A172 (cell line): ENCODE measurements at regions not wholly inside any gene's neighbourhood (a gene's known extent, or its start where the extent isn't known, plus 50 kb on each side); places are given as distances from the start of the nearest gene placed in this dataset.
"Not testable (repeated sequence)": the region's sequence is repeated elsewhere in the genome, so short reads cannot be mapped to it uniquely, and the experiment has no call there.

ENCODE experiments used
- DNase-seq: peaks from one replicate; pipeline ENCODE4 v3.0.0-alpha.2; 2015; ENCODE audit warnings: low spot score

DNA sequence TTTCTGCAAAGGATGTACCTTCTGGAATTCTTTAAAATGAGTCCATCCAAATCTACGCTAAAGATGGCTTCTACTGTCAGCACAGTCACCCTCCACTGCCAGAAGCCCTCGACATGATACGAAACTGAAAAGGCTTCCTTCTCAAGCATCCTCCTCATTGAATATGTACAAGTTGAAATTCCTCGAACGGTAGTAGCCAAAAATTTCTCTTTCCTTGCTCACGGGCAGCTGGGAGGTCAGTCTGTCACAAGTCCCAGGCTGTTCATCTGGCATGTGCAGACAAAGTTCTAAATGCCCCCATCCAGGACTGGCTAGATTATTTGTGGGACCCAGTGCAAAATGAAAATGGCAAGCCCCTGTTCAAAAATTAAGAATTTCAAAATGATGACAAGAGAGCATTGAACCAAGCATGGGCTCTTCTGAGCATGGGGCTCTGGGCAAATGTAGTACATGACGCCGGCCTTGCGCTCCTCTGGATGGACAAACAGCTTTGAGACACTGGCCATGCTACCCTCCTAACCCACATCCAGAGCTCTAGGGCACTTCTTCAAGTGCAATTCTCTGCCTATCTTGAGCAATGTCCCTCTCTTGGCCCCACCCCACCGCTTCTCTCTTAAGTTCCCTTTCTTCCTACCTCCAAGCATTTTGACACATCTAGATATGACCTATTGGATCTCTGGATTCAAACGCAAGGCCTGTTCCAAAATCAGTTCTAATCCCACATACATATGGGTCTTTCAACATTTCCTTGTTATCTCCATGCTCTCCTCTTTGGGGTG lies 78.9 kb upstream of the FLT1 start:
- no peak for DNase-seq

DNA sequence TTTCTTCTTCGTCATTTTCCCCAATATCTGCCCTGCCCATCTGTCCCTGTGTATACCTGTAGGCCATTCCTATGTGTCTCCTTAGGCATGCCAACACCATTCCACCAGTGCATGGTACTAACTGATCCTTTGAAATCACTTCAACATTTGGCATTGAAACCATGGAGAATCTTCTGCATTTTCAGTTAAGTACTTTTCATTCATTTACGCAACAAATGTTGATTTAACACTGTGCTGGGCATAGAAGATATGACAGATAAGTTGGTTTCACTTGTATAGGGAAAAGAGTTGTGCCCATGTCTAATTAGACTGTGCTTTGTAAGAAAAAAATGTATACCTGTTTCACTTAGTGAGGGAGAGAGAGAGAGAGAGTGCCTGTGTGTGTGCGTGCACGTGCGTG lies 77.9 kb upstream of the FLT1 start:
- DNase-seq = no peak

GRCh38 chr13:28570356-28570755 lies 75.4 kb upstream of the FLT1 start:
- DNase-seq = not testable (repeated sequence)

- no peak for DNase-seq
Measured at GRCh38 chr13:28569886-28570285, 75.0 kb upstream of the FLT1 start.

DNA sequence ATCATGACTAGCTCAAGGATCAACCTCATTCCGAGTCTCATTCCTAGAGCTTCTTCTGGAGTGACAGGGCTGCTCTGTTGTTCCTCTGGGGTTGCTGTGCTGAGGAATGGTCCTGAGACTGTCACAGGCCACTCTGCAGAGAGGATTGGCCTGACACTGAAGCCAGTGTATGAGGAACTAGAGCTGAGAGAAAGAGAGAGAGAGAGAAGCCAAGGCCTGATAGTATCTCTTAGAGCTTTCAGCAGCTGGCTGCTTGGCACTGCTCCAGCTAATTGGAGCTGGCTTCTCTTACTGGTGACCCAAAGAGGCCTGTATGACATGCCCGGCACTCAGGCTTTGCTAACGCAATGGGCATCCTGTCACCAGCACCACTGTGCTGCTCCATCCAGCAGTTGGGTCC lies 73.4 kb upstream of the FLT1 start:
- DNase-seq = no peak

- no peak for DNase-seq
Measured at GRCh38 chr13:28566891-28567290, 72.0 kb upstream of the FLT1 start.

GRCh38 chr13:28566283-28566682 lies 71.4 kb upstream of the FLT1 start:
- DNase-seq = no peak

DNA sequence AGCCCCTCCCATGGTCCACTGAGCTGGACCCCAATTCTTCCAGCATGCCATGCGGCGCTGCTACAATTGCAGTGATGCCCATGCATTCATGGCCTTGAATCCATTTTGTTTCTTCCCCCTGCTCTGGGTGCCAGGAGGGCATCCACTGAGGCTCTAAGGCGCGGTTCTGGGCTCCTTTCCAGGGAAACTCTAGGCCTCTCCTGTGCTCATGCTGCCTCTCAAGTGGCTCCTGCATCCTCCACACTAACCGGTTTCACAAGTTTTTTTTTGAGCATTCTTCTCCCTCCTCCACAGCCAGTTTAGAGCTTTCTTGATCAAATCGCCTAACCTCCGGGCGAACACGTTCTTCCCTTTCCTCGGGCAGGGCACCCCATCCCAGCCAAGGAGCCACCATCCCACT lies 69.1 kb upstream of the FLT1 start:
- DNase-seq = no peak

GRCh38 chr13:28563609-28564008 lies 68.7 kb upstream of the FLT1 start:
- DNase-seq = no peak

- no peak for DNase-seq
Measured at GRCh38 chr13:28560612-28561011, 65.7 kb upstream of the FLT1 start.

DNA sequence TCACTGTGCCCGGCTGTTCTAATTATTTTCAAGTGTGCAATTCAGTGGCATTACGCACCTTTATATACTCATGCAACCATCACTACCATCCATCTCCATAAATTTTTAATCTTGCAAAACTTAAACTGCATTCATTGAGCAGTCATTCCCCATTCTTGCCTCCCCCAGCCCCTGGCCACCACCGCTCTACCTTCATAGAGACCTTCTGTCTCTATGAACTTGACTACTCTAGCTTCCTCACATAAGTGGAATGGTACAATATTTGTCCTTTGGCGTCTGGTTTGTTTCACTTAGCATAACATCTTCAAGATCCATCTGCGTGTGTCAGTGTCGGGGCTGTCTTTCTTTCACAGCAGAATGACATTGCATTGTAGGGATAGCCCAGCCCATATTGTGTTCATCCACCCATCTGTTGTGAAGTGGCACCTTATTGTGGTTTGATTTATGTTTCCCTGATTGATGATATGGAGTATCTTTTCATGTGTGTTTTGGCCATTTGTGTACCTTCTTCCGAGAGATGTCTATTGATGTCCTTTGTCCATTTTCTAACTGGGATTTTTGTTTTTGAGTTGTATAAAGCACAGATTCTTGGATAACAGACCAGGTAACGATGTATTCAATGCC lies 64.8 kb upstream of the FLT1 start:
- no peak for DNase-seq

GRCh38 chr13:28558567-28558966 lies 63.6 kb upstream of the FLT1 start:
- no peak for DNase-seq

DNA sequence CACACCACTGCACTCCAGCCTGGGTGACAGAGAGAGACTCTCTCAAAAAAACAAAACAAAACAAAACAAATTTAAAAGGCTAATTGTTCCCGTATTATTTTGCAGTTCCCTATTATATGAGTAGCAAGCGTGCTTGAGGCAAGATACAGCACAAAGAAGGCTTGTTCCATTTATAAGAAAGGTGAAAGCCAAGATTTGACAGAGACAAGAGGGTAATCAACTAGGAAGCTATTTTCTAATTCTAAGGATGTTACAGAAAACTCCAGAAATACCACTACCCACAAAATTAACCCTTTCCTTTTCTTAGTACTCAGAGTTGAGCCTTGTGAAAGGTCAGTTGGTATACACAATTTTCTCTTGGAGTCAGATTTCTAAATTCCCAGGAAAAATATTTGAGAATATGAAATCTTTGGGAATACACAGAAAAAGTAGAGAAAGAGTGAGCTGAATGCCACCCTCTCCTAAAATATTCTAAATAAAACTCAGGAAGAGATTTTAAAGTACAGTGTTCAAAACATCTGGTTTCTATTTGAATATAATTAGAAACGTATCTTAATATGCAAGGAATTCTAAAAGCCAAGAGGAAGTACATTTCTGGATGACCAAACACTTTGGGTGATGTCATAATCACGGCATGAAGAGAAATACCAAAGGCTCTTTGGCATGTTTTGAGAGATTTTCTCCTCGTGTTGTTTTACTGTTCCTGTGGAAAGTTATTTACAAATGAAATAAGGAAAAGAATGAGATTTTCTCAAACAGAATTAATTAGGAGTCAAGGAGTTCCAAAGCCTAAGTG lies 63.0 kb upstream of the FLT1 start:
- peak; percentile 58 for DNase-seq

DNA sequence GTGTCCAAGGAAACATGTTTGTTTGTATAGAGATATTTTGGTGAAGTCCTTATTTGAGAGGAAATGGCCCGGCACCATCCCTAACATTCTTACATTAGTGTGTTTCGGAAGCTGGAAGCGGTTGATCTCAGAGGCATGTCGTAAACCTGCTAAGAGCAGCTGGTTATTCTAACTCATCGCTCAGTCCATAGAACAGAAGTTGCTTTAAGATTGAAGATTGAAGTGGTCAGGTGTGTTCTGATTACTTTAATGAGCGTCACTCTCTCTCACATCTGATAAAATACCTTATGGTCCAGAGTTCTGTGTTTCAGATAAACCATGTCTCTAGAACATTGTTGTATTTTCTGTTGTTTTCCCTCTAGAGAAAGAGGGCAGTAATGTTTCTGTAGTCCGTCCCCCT lies 60.2 kb upstream of the FLT1 start:
- DNase-seq = no peak

DNA sequence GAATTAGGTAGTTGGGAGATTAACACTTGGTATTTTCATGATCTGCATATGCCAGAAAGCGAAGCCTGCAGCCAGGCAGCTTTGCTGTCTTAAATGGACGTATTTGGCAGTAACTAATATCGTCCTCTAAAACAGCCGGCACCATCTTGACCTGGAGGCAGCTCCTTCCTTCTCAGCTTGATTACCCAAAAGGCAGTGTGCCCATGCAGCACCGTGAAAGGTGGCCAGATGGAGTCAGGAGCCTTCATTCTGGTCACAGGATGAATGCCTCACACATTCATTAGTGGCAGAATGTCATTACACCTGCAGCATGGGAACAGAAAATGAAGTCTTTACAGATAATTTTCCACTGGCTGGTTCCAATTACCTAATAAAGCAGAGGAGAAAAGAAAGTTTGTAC lies 59.0 kb upstream of the FLT1 start:
- no peak for DNase-seq

DNA sequence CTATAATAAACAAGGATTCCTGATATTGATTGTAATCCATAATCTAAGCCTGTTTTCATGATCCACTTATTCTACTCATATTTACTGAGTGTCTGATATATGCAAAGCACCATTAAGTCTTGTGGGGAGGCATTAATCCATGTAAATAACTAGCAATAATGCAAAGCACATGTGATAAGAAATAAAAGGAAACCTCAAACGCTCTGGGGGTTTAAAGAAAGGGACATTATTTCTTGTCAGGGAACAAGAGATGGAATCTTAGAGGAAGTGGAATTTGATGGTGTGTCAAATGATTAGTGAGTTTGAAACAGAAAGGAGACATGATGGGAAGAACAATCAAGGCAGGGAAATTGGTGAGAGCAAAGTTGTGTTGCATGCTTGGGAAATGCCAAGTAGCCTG lies 57.4 kb upstream of the FLT1 start:
- no peak for DNase-seq

DNA sequence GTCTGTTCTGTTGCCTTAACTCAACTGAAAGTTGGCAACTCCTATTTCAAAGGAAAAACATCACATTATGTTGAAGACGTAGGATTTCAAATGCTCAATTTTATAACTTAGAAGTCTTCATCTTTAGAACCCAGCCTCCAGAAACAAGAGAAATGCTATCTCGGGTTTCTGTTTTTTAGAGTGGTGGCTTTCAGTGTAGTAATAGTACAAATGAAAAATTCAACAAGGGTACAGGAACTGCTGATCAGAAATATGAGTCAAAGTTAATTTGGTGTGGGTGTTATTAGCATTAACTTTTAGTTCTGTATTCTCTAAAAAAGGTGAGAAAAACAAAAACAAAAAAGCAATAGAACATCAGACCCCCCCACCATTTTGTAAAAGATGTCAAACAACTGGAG lies 56.6 kb upstream of the FLT1 start:
- DNase-seq = no peak

- no peak for DNase-seq
Measured at GRCh38 chr13:28550721-28551497, 56.0 kb upstream of the FLT1 start.

DNA sequence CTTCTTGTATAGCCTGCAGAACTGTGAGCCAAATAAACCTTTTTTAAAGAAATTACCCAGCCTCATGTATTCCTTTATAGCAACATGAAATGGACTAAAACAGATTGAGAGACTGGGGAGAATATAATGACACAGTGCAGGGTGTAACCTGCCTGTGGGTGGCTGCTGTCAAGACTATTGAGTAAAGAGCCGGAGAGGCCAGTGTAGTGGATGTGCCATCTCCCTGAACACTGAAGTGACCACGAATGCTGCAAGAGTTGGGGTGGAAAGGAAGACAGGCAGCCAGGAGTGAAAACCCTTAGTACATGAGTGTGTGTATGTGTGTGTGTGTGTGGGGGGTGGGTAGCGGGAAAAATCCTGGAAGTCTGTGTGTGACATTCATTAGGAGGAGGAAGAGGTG lies 55.2 kb upstream of the FLT1 start:
- DNase-seq = no peak

DNA sequence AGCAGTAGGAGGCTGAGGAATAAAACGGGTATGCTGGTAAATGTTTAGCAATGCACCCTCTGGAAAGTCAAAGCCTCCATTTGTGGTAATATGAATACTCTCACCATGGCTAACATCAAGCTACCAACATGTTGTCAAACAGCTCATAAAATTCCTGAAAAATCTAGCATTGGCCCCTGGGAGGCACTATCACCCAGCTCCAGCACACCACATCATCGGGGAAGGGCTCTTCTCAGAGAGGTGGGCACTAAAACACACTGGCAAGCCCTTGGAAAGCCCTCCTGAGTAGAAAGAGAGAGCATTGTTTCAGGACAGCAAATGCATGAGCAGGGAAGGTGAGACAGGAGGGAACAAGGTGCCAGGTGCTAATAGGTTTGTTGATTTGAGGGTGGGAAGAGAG lies 53.9 kb upstream of the FLT1 start:
- DNase-seq = no peak

GRCh38 chr13:28548468-28548867 lies 53.5 kb upstream of the FLT1 start:
- DNase-seq = no peak
